Brain microvascular endothelial cell (primary cell): ENCODE measurements at regions not wholly inside any gene's neighbourhood (a gene's known extent, or its start where the extent isn't known, plus 50 kb on each side); places are given as distances from the start of the nearest gene placed in this dataset.

Experiments
- DNase-seq: peaks from one replicate; pipeline ENCODE4 v3.0.0-alpha.2; 2020
- H3K27ac ChIP-seq: fragments of 250-450 bp; sonication (Bioruptor Pico); 2 replicates; pipeline ENCODE4 v1.5.1; 2020; ENCODE audit warnings: mild to moderate bottlenecking, moderate library complexity
- H3K27me3 ChIP-seq: fragments of 250-450 bp; sonication (Bioruptor Pico); replicated peaks from 2 replicates; pipeline ENCODE4 v1.5.1; 2020; ENCODE audit warnings: mild to moderate bottlenecking
- H3K36me3 ChIP-seq: fragments of 250-450 bp; sonication (Bioruptor Pico); replicated peaks from 2 replicates; pipeline ENCODE4 v1.5.1; 2020; ENCODE audit warnings: mild to moderate bottlenecking
- H3K4me3 ChIP-seq: 2 replicates; pipeline ENCODE4 v1.5.1; 2011; ENCODE audit warnings: low read depth, mild to moderate bottlenecking, control low read depth, low read length, moderate library complexity
- CTCF ChIP-seq: IDR thresholded peaks from 2 replicates; pipeline ENCODE4 v1.5.1; 2011; ENCODE audit warnings: low read depth, mild to moderate bottlenecking, moderate library complexity, low read length, control low read depth, inconsistent platforms; ENCODE audit errors: missing control alignments
- in situ Hi-C: cut with HindIII; loops from 2 replicates; pipeline ENCODE4 v1.10.0; 2017; ENCODE audit warnings: low sequenced_read_pairs, low pct_ligation_motif_present

DNA sequence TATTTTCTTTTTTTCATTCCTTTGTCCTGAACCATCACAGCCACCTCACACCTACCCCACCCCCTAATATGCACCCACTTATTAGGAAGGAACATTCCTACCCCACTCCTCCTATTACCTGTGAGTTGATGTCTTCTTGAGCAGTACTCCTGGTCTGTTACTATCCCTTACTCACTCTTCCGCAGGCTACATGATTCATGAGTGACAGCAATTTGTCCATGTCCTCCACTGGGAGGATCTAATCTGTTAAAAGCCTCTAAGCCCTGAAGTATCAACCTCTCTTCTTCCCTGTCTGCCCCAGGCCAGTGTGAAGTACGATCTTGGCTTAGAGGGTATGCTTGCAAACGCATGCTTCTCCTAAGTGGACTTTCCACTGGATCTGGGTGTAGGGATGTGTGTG, 75.6 kb upstream of the RFX8 start:
- no peak overlapping the region for H3K27ac ChIP-seq
- no peaks in the 10 kb centered on the region for H3K27me3 ChIP-seq
- no peak for TF ChIP-seq CTCF
- H3K4me3 ChIP-seq: no peak overlapping the region
- H3K36me3 ChIP-seq: no peaks in the 10 kb centered on the region
- in situ Hi-C loops: no loop called here
- no peak for DNase-seq

DNA sequence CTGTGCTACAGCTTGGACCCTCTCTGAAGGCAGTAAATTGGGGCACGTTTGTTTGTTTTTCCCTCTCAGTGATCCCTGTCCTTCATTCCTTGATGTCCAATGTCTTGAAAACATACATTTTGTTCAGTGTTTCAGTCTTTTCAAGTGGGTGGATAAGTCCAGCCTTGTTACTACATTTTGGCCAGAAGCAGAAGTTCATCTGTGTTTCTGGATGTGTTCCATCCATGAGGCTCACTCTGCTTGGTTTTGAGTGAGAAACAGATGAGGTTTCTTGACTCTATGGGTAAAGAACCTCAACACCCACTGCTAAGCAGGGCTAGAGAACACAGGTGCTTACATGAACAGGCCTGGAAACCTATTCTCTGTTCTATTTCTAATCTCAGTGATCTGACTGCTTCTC, 74.5 kb upstream of the RFX8 start:
- no peaks in the 10 kb centered on the region for H3K36me3 ChIP-seq
- no peak overlapping the region for H3K4me3 ChIP-seq
- DNase-seq: no peak
- no peak for TF ChIP-seq CTCF
- no peak overlapping the region for H3K27ac ChIP-seq
- in situ Hi-C loops: no loop called here
- no peaks in the 10 kb centered on the region for H3K27me3 ChIP-seq

DNA sequence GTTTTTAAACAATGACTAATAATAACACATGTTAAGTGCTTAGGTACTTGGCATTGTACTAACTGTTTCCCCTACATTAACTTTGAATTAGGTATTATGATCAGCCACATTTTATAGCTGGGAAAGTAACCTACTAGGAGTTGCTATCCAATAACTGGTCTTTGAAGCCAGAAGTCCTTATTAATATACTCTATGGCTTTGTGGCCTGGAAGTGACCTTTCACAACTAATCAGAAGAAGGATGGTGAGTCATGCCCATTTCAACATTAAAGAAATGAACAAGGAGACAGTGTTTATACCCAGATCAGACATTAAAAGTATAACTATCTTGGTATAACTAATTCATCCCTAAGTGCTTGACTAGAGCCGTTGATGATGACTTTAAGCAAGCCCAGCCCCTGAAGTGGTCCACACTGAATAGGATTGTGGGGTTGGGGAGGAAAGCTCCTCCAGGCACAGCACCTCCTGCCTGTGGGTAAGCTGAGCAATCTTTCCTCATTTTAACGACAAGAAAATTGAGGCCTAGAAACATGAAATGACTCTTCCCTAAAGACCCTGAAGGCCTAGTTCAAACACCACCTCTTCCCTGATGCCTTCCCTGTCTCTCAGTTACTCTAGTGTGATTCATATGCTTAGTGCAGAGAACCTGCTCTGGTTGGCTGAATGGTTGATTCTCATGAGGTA, 71.6 kb upstream of the RFX8 start:
- no peak for TF ChIP-seq CTCF
- H3K36me3 ChIP-seq: no peaks in the 10 kb centered on the region
- no peak overlapping the region for H3K27ac ChIP-seq
- in situ Hi-C loops: no loop called here
- H3K27me3 ChIP-seq: no peaks in the 10 kb centered on the region
- H3K4me3 ChIP-seq: no peak overlapping the region
- DNase-seq: peak; percentile 16

- TF ChIP-seq CTCF: no peak
- Histone ChIP-seq H3K4me3 (no peak overlapping the region), H3K36me3 (no peaks in the 10 kb centered on the region), H3K27me3 (no peaks in the 10 kb centered on the region), H3K27ac (no peak overlapping the region)
- DNase-seq: no peak
- in situ Hi-C loops: no loop called here
Observed at GRCh38 chr2:101545950-101546349, 71.0 kb upstream of the RFX8 start.

DNA sequence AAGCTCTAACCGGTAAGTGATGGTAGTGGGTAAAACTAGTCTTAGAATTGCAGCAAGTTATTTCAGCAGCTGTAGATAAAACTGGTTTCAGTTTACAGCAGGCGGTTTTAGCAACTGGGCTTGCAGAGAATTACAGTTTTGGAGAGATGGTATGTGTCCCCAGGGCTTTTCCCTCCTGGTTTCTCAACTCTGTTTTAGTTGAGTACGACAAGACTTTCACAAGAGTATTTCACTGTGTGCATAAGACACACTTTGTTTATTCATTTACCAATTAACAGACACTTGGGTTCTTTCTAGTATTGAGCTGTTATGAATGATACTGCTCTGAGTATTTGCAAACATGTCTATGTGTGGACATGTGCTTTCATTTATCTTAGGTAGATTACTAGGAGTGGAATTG, 65.6 kb upstream of the RFX8 start:
- peak; percentile 33 for DNase-seq
- no peak overlapping the region for H3K27ac ChIP-seq
- TF ChIP-seq CTCF: no peak
- no peak overlapping the region for H3K4me3 ChIP-seq
- H3K27me3 ChIP-seq: no peaks in the 10 kb centered on the region
- H3K36me3 ChIP-seq: no peaks in the 10 kb centered on the region
- in situ Hi-C loops: no loop called here

- Histone ChIP-seq H3K36me3 (no peaks in the 10 kb centered on the region), H3K27ac (no peak overlapping the region), H3K27me3 (no peaks in the 10 kb centered on the region), H3K4me3 (no peak overlapping the region)
- TF ChIP-seq CTCF: no peak
- no peak for DNase-seq
- in situ Hi-C loops: no loop called here
Observed at GRCh38 chr2:101538076-101538475, 63.2 kb upstream of the RFX8 start.
